ENCODE measurements at regions not wholly inside any gene's neighbourhood (a gene's known extent, or its start where the extent isn't known, plus 50 kb on each side); places are given as distances from the start of the nearest gene placed in this dataset.
"Not testable (repeated sequence)": the region's sequence is repeated elsewhere in the genome, so short reads cannot be mapped to it uniquely, and the experiment has no call there.

GRCh38 chr7:91405092-91405788 is 141.0 kb downstream of the FZD1 start:
- CTCF ChIA-PET, result no interaction called here
- peaks cover 11% of the 10 kb centered on the region for H3K27me3 Mint-ChIP-seq (ENCODE audit: low read depth)

GRCh38 chr7:91405873-91406272 is 141.6 kb downstream of the FZD1 start:
- H3K27me3 Mint-ChIP-seq (ENCODE audit: low read depth); CTCF ChIA-PET; H3K9me3 Mint-ChIP-seq: not testable (repeated sequence)

More at GRCh38 chr7:91405092-91405788, 141.0 kb downstream of the FZD1 start:
- POLR2A ChIA-PET, result no interaction called here
- ATAC-seq (no peak), DNase-seq (ENCODE audit: low spot score) (no peak)
- no peak overlapping the region for H3K27ac Mint-ChIP-seq
- no peaks in the 10 kb centered on the region for H3K9me3 Mint-ChIP-seq
- TF ChIP-seq ZNF396 (CRISPR knock-in tag; IDR thresholded peaks at IDR 0.05; ENCODE audit: borderline replicate concordance) (no peak), ERG (CRISPR knock-in tag; IDR thresholded peaks at IDR 0.05) (no peak), JUN (CRISPR knock-in tag; IDR thresholded peaks at IDR 0.05) (no peak), E2F1 (CRISPR knock-in tag; IDR thresholded peaks at IDR 0.05) (no peak), SOX15 (CRISPR knock-in tag; IDR thresholded peaks at IDR 0.05) (no peak), MXD4 (CRISPR knock-in tag; IDR thresholded peaks at IDR 0.05; ENCODE audit: borderline replicate concordance) (no peak), ZNF671 (CRISPR knock-in tag; IDR thresholded peaks at IDR 0.05) (no peak), ATF2 (CRISPR knock-in tag; IDR thresholded peaks at IDR 0.05; ENCODE audit: borderline replicate concordance, low read depth) (no peak), MYBL2 (CRISPR knock-in tag; IDR thresholded peaks at IDR 0.05) (no peak), PRRX2 (CRISPR knock-in tag; IDR thresholded peaks at IDR 0.05) (no peak), ATF1 (CRISPR knock-in tag; IDR thresholded peaks at IDR 0.05) (no peak)
- no peaks in the 10 kb centered on the region for H3K4me1 Mint-ChIP-seq
- H3K36me3 Mint-ChIP-seq, result no peaks in the 10 kb centered on the region
- no peak overlapping the region for H3K4me3 Mint-ChIP-seq

GRCh38 chr7:91407942-91408341 is 143.7 kb downstream of the FZD1 start:
- Mint-ChIP-seq H3K9me3 (no peaks in the 10 kb centered on the region), H3K36me3 (no peaks in the 10 kb centered on the region), H3K27me3 (ENCODE audit: low read depth) (no peaks in the 10 kb centered on the region), H3K4me3 (no peak overlapping the region), H3K4me1 (no peaks in the 10 kb centered on the region), H3K27ac (no peak overlapping the region)
- POLR2A ChIA-PET, result no interaction called here
- CTCF ChIA-PET, result no interaction called here
- no peak for ATAC-seq
- DNase-seq (ENCODE audit: low spot score), result no peak
- no peak for TF ChIP-seq MLX (CRISPR knock-in tag; IDR thresholded peaks at IDR 0.05)
- no peak for TF ChIP-seq GABPB1 (CRISPR knock-in tag; IDR thresholded peaks at IDR 0.05)
- TF ChIP-seq ZNF512 (CRISPR knock-in tag; IDR thresholded peaks at IDR 0.05; ENCODE audit: borderline replicate concordance), result no peak
- TF ChIP-seq ZNF317 (CRISPR knock-in tag; IDR thresholded peaks at IDR 0.05; ENCODE audit: borderline replicate concordance, low read depth), result no peak
- TF ChIP-seq SMAD3 (CRISPR knock-in tag; IDR thresholded peaks at IDR 0.05; ENCODE audit: borderline replicate concordance), result no peak
- TF ChIP-seq ATF1 (CRISPR knock-in tag; IDR thresholded peaks at IDR 0.05), result no peak
- TF ChIP-seq ZNF138 (CRISPR knock-in tag; conservative IDR thresholded peaks at IDR 0.05), result no peak
- TF ChIP-seq IRF1 (CRISPR knock-in tag; IDR thresholded peaks at IDR 0.05), result no peak
- no peak for TF ChIP-seq ZNF532 (CRISPR knock-in tag; IDR thresholded peaks at IDR 0.05; ENCODE audit: borderline replicate concordance)
- TF ChIP-seq ELF4 (CRISPR knock-in tag; IDR thresholded peaks at IDR 0.05; ENCODE audit: low read depth), result no peak
- TF ChIP-seq RORB (CRISPR knock-in tag; IDR thresholded peaks at IDR 0.05), result no peak

More at GRCh38 chr7:91405873-91406272, 141.6 kb downstream of the FZD1 start:
- H3K36me3 Mint-ChIP-seq; H3K27ac Mint-ChIP-seq; H3K4me3 Mint-ChIP-seq; H3K4me1 Mint-ChIP-seq; DNase-seq (ENCODE audit: low spot score); POLR2A ChIA-PET; ATAC-seq: not testable (repeated sequence)
